ENCODE measurements at regions not wholly inside any gene's neighbourhood (a gene's known extent, or its start where the extent isn't known, plus 50 kb on each side); places are given as distances from the start of the nearest gene placed in this dataset.

DNA sequence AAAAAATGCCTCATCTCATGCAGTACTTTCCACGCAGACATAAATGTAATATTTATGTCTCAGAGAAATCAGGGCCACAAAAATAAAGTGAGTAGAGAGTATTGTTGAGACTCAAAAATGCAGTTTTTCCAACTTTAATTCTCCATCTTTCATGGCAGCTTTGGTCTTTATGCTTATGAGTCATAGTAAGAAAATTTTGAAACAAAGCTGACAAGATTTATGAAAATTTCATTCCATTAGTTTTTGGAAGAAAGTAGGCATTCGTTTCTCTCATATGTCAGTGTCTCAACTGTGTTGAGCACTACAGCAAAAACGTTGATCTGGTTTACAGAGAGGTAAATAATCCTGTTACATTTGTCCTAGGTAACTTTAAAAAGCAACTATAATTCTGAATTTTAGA lies 656.8 kb downstream of the IQCM start:
- ChIA-PET POLR2A (no interaction called here), CTCF (no interaction called here)
- Mint-ChIP-seq H3K27me3 (no peaks in the 10 kb centered on the region), H3K36me3 (no peaks in the 10 kb centered on the region), H3K9me3 (no peaks in the 10 kb centered on the region), H3K4me1 (ENCODE audit: low read depth) (no peaks in the 10 kb centered on the region), H3K4me3 (no peak overlapping the region), H3K27ac (no peak overlapping the region)
- intact Hi-C loops (cut with micrococcal nuclease): no loop called here
- no peak for DNase-seq

GRCh38 chr4:149145803-149146202 lies 669.8 kb downstream of the IQCM start:
- H3K4me3 Mint-ChIP-seq: no peak overlapping the region
- intact Hi-C loops (cut with micrococcal nuclease): no loop called here
- H3K27me3 Mint-ChIP-seq: peaks cover 4% of the 10 kb centered on the region
- no peaks in the 10 kb centered on the region for H3K4me1 Mint-ChIP-seq (ENCODE audit: low read depth)
- DNase-seq: no peak
- no peak overlapping the region for H3K27ac Mint-ChIP-seq
- ChIA-PET POLR2A (no interaction called here), CTCF (no interaction called here)
- H3K36me3 Mint-ChIP-seq: no peaks in the 10 kb centered on the region
- H3K9me3 Mint-ChIP-seq: no peaks in the 10 kb centered on the region

DNA sequence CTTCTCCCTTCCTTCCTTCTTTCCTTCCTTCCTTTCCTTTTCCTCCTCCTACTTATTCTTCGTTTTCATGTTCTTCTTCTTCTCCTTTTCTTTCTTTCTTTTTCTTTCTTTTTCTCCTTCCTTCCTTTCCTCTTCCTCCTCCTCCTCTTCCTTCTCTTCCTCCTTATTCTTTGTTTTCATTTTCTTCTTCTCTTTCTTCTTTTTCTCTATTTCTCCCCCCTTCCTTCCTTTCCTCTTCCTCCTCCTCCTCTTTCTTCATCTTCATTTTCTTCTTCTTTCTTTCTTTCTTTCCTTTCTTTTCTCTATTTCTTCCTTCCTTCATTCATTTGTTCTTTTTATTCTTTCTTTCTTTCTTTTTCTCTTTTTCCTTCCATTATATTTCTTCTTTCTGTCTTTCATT lies 671.6 kb downstream of the IQCM start:
- Mint-ChIP-seq H3K4me3 (no peak overlapping the region), H3K4me1 (ENCODE audit: low read depth) (no peaks in the 10 kb centered on the region), H3K27me3 (peaks cover 4% of the 10 kb centered on the region), H3K27ac (no peak overlapping the region), H3K36me3 (no peaks in the 10 kb centered on the region), H3K9me3 (no peaks in the 10 kb centered on the region)
- ChIA-PET POLR2A (no interaction called here), CTCF (no interaction called here)
- intact Hi-C loops (cut with micrococcal nuclease): no loop called here
- no peak for DNase-seq

DNA sequence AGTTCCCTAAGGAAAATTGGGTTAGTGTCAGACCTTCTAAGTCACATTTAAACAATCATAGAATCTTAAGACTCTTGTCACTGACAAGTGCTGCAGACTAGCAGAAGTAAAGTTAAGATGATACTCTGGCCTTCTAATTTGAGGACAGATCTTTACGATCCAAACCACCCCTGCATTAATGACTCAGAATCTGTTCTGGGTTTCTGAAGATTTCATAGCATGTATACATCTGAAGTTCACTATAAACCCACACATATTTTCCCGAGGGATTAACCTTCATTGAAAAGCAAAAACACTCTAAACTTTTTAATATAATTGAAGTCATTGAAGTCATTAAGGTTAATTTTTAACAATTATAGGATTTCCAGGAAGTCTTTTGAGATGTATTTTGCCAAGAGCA lies 674.3 kb downstream of the IQCM start:
- H3K4me1 Mint-ChIP-seq (ENCODE audit: low read depth): no peaks in the 10 kb centered on the region
- DNase-seq: no peak
- ChIA-PET CTCF (no interaction called here), POLR2A (no interaction called here)
- H3K36me3 Mint-ChIP-seq: no peaks in the 10 kb centered on the region
- H3K9me3 Mint-ChIP-seq: no peaks in the 10 kb centered on the region
- no peak overlapping the region for H3K4me3 Mint-ChIP-seq
- H3K27me3 Mint-ChIP-seq: peaks cover 4% of the 10 kb centered on the region
- H3K27ac Mint-ChIP-seq: no peak overlapping the region
- intact Hi-C loops (cut with micrococcal nuclease): no loop called here

GRCh38 chr4:149140841-149141240 lies 674.8 kb downstream of the IQCM start:
- Mint-ChIP-seq H3K9me3 (no peaks in the 10 kb centered on the region), H3K4me3 (no peak overlapping the region), H3K27me3 (peaks cover 4% of the 10 kb centered on the region), H3K4me1 (ENCODE audit: low read depth) (no peaks in the 10 kb centered on the region), H3K36me3 (no peaks in the 10 kb centered on the region), H3K27ac (no peak overlapping the region)
- no peak for DNase-seq
- ChIA-PET CTCF (no interaction called here), POLR2A (no interaction called here)
- intact Hi-C loops (cut with micrococcal nuclease): no loop called here

- no peaks in the 10 kb centered on the region for H3K36me3 Mint-ChIP-seq
- no peak overlapping the region for H3K4me3 Mint-ChIP-seq
- no peaks in the 10 kb centered on the region for H3K27me3 Mint-ChIP-seq
- H3K4me1 Mint-ChIP-seq (ENCODE audit: low read depth): no peaks in the 10 kb centered on the region
- peaks cover 4% of the 10 kb centered on the region for H3K9me3 Mint-ChIP-seq
- ChIA-PET CTCF (no interaction called here), POLR2A (no interaction called here)
- intact Hi-C loops (cut with micrococcal nuclease): no loop called here
- no peak for DNase-seq
- H3K27ac Mint-ChIP-seq: no peak overlapping the region
Observed at GRCh38 chr4:149136951-149137620, 678.6 kb downstream of the IQCM start.

- no peaks in the 10 kb centered on the region for H3K4me1 Mint-ChIP-seq (ENCODE audit: low read depth)
- H3K9me3 Mint-ChIP-seq: peaks cover 4% of the 10 kb centered on the region
- intact Hi-C loops (cut with micrococcal nuclease): no loop called here
- DNase-seq: no peak
- H3K27ac Mint-ChIP-seq: no peak overlapping the region
- H3K27me3 Mint-ChIP-seq: no peaks in the 10 kb centered on the region
- no peaks in the 10 kb centered on the region for H3K36me3 Mint-ChIP-seq
- ChIA-PET POLR2A (no interaction called here), CTCF (no interaction called here)
- no peak overlapping the region for H3K4me3 Mint-ChIP-seq
Observed at GRCh38 chr4:149135062-149135461, 680.6 kb downstream of the IQCM start.

- Mint-ChIP-seq H3K9me3 (no peaks in the 10 kb centered on the region), H3K27me3 (peaks cover 3% of the 10 kb centered on the region), H3K4me3 (no peak overlapping the region), H3K4me1 (ENCODE audit: low read depth) (no peaks in the 10 kb centered on the region), H3K36me3 (no peaks in the 10 kb centered on the region), H3K27ac (no peak overlapping the region)
- CTCF ChIA-PET: no interaction called here
- POLR2A ChIA-PET: no interaction called here
- DNase-seq: no peak
- intact Hi-C loops (cut with micrococcal nuclease): no loop called here
Observed at GRCh38 chr4:149121023-149121404, 678.8 kb upstream of the NR3C2 start.

- CTCF ChIA-PET: no interaction called here
Observed at GRCh38 chr4:149120331-149121022, 678.3 kb upstream of the NR3C2 start.

GRCh38 chr4:149116806-149117205 lies 674.6 kb upstream of the NR3C2 start:
- Mint-ChIP-seq H3K27ac (no peak overlapping the region), H3K9me3 (no peaks in the 10 kb centered on the region), H3K27me3 (peaks cover 3% of the 10 kb centered on the region), H3K4me3 (no peak overlapping the region), H3K4me1 (ENCODE audit: low read depth) (no peaks in the 10 kb centered on the region), H3K36me3 (no peaks in the 10 kb centered on the region)
- no peak for DNase-seq
- POLR2A ChIA-PET: no interaction called here
- CTCF ChIA-PET: no interaction called here
- intact Hi-C loops (cut with micrococcal nuclease): no loop called here

More at GRCh38 chr4:149120331-149121022, 678.3 kb upstream of the NR3C2 start:
- H3K4me3 Mint-ChIP-seq: no peak overlapping the region
- POLR2A ChIA-PET: no interaction called here
- no peak for DNase-seq
- H3K9me3 Mint-ChIP-seq: no peaks in the 10 kb centered on the region
- peaks cover 3% of the 10 kb centered on the region for H3K27me3 Mint-ChIP-seq
- intact Hi-C loops (cut with micrococcal nuclease): no loop called here
- no peaks in the 10 kb centered on the region for H3K36me3 Mint-ChIP-seq
- no peaks in the 10 kb centered on the region for H3K4me1 Mint-ChIP-seq (ENCODE audit: low read depth)
- no peak overlapping the region for H3K27ac Mint-ChIP-seq

GRCh38 chr4:149113804-149114430 lies 671.7 kb upstream of the NR3C2 start:
- ChIA-PET CTCF (no interaction called here), POLR2A (no interaction called here)
- H3K27ac Mint-ChIP-seq: no peak overlapping the region
- no peak overlapping the region for H3K4me3 Mint-ChIP-seq
- DNase-seq: no peak
- H3K9me3 Mint-ChIP-seq: no peaks in the 10 kb centered on the region
- H3K36me3 Mint-ChIP-seq: no peaks in the 10 kb centered on the region
- no peaks in the 10 kb centered on the region for H3K4me1 Mint-ChIP-seq (ENCODE audit: low read depth)
- intact Hi-C loops (cut with micrococcal nuclease): no loop called here
- peaks cover 3% of the 10 kb centered on the region for H3K27me3 Mint-ChIP-seq

DNA sequence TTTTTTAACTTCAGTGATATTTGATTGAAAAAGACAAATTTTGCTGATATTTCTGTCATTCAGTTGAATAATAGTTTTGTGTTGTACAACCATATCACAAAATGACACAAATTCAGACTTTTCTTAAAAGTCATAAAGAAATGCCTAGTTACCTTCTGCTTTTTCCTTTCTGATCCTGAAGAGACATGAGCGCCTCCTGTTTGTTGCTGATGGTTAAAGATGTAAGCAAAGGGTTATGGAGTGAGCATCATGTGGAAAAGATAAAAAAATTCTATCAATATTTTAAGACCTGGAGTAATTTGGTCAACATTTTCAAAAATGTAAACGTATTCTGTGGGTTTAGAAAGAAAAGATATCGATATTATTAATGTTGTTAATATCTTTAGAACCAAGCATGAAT lies 669.9 kb upstream of the NR3C2 start:
- H3K27me3 Mint-ChIP-seq: peaks cover 1% of the 10 kb centered on the region
- H3K4me1 Mint-ChIP-seq (ENCODE audit: low read depth): no peaks in the 10 kb centered on the region
- no peak for DNase-seq
- H3K27ac Mint-ChIP-seq: no peak overlapping the region
- no peaks in the 10 kb centered on the region for H3K9me3 Mint-ChIP-seq
- ChIA-PET POLR2A (no interaction called here), CTCF (no interaction called here)
- no peaks in the 10 kb centered on the region for H3K36me3 Mint-ChIP-seq
- H3K4me3 Mint-ChIP-seq: no peak overlapping the region
- intact Hi-C loops (cut with micrococcal nuclease): no loop called here

- Mint-ChIP-seq H3K4me1 (ENCODE audit: low read depth) (no peaks in the 10 kb centered on the region), H3K36me3 (no peaks in the 10 kb centered on the region)
- CTCF ChIA-PET: no interaction called here
Observed at GRCh38 chr4:149110481-149110880, 668.3 kb upstream of the NR3C2 start.

More at GRCh38 chr4:149110481-149110880, 668.3 kb upstream of the NR3C2 start:
- no peaks in the 10 kb centered on the region for H3K9me3 Mint-ChIP-seq
- POLR2A ChIA-PET: no interaction called here
- H3K27ac Mint-ChIP-seq: no peak overlapping the region
- intact Hi-C loops (cut with micrococcal nuclease): no loop called here
- DNase-seq: no peak
- H3K27me3 Mint-ChIP-seq: peaks cover 1% of the 10 kb centered on the region
- H3K4me3 Mint-ChIP-seq: no peak overlapping the region

Measured in activated CD4-positive, alpha-beta memory T cell treated with anti-CD3 and anti-CD28 coated beads for 36 hours (primary cell).